ENCODE measurements at regions not wholly inside any gene's neighbourhood (a gene's known extent, or its start where the extent isn't known, plus 50 kb on each side); places are given as distances from the start of the nearest gene placed in this dataset.
"Not testable (repeated sequence)": the region's sequence is repeated elsewhere in the genome, so short reads cannot be mapped to it uniquely, and the experiment has no call there.

DNA sequence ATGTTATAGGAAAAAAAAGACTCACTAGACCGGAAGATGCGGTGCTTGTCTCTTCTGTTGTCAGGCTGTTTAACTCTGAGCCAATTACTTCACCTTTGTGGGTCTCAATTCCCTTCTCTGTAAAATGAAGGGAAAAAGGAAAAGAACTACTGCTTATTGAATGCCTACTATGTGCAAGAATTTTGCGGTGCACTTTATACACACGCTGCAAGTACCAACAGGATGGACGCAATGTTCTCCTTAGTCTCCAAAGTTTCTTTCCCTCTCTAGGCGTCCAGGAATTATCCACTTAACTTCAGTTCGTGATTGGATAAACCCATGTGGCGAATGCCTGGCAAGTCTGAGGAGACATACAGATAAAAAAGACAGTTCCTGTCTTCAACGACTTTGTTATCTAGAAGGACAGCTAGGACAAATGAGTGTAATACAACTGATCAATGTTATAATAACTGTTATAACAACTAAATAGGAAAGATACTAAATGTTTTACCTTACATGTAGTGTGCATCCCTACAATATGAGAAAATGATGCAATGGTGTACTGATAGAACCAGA, 69.0 kb upstream of the JARID2 start:
- DNase-seq = no peak

DNA sequence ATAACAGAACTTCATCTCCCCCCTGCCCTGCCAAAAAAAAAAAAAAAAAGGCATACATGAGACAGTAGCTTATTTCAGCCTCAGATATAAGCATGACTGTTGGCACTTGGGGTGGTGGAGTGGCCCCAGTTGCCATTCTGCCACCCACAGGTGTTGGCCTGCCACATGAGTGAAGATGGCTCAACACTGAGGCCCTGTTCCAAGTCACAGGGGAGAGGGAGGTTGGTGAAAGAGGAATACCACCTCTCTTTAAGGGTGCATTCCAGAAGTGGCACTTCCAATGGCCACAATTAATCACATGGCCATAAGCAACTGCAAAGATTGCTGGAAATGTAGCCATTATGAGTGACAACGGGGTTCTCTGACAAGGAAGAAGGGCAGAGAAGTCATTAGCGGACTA, 61.9 kb upstream of the JARID2 start:
- DNase-seq = no peak

DNA sequence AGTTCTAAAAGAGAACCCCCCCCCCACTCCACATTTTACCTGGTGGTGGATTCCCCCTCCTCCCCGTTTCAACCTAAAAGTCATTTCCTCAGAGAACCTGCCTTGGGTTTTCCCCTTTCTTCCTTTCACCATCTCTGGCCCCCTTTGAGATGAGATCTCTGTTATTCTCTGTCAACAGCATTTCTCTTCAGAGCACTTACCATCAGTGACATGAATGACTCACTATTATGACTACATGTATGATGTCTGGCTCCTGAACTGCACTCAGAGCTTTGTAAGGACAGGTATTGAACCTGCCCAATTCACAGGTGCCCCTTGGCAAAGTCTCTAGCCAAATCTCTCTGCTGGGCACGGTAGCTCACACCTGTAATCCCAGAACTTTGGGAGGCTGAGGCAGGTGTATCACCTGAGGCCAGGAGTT, 61.4 kb upstream of the JARID2 start:
- no peak for DNase-seq

DNA sequence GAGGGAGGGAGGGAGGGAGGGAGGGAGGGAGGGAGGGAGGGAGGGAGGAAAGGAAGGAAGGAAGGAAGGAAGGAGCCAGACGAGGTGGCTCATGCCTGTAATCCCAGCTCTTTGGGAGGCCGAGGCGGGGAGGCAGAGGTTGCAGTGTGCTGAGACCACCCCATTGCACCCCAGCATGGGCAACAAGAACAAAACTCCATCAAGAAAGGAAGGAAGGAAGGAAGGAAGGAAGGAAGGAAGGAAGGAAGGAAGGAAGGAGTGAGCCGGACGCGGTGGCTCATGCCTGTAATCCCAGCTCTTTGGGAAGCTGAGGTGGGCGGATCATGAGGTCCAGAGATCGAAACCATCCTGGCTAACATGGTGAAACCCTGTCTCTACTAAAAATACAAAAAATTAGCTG, 60.8 kb upstream of the JARID2 start:
- not testable (repeated sequence) for DNase-seq

DNA sequence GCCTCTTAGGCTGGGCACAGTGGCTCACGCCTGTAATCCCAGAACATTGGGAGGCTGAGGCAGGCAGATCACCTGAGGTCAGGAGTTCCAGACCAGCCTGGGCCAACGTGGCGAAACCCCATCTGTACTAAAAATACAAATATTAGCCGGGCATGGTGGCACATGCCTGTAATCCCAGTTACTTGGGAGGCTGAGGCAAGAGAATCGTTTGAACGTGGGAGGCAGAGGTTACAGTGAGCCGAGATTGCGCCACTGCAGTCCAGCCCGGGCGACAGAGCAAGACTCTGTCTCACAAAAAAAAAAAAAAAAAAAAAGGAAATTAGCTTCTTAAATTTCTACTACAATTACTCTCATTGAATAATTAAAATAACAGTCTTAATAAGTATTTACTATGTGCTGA, 52.4 kb upstream of the JARID2 start:
- DNase-seq = not testable (repeated sequence)

DNA sequence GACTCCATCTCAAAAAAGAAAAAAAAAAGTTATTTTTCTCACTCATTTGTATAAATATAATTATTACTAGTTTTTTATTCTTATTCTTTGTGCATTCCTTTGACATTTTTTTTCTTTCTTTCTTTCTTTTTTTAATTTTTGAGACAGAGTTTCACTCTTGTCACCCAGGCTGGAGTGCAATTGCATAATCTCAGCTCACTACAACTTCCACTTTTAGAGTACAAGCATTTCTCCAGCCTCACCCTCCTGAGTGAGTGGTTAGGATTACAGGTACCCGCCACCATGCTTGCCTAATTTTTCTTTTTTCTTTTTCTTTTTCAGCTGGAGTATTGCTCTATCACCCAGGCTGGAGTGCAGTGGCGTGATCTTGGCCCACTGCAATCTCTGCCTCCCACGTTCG, 51.4 kb upstream of the JARID2 start:
- DNase-seq = no peak
